ENCODE measurements at regions not wholly inside any gene's neighbourhood (a gene's known extent, or its start where the extent isn't known, plus 50 kb on each side); places are given as distances from the start of the nearest gene placed in this dataset.

GRCh38 chr5:68872088-68872839 is 221.6 kb upstream of the SLC30A5 start:
- intact Hi-C loops (cut with micrococcal nuclease) = no loop called here
- no peak overlapping the region for H3K4me3 Mint-ChIP-seq
- no peak for DNase-seq
- CTCF ChIA-PET = interaction anchor here (0.6 kb wide), 1 partner anchor 936 kb away, joined by 3 read pairs; no protein-coding TSS in a partner anchor
- no peaks in the 10 kb centered on the region for H3K36me3 Mint-ChIP-seq (ENCODE audit: low read depth)
- no peaks in the 10 kb centered on the region for H3K9me3 Mint-ChIP-seq
- H3K27me3 Mint-ChIP-seq (ENCODE audit: low read depth) = no peaks in the 10 kb centered on the region
- H3K27ac Mint-ChIP-seq = no peak overlapping the region
- H3K4me1 Mint-ChIP-seq (ENCODE audit: low read depth) = peaks cover 13% of the 10 kb centered on the region

GRCh38 chr5:68873198-68873597 is 220.6 kb upstream of the SLC30A5 start:
- no peak overlapping the region for H3K4me3 Mint-ChIP-seq
- H3K27ac Mint-ChIP-seq = no peak overlapping the region
- no peaks in the 10 kb centered on the region for H3K27me3 Mint-ChIP-seq (ENCODE audit: low read depth)
- no peak for DNase-seq
- CTCF ChIA-PET = interaction anchor here (1.0 kb wide), 1 partner anchor 225 kb away, joined by 3 read pairs; no protein-coding TSS in a partner anchor
- no peaks in the 10 kb centered on the region for H3K9me3 Mint-ChIP-seq
- peaks cover 13% of the 10 kb centered on the region for H3K4me1 Mint-ChIP-seq (ENCODE audit: low read depth)
- intact Hi-C loops (cut with micrococcal nuclease) = no loop called here
- H3K36me3 Mint-ChIP-seq (ENCODE audit: low read depth) = no peaks in the 10 kb centered on the region

GRCh38 chr5:68875351-68875750 is 218.5 kb upstream of the SLC30A5 start:
- peak; percentile 69 for DNase-seq
- Mint-ChIP-seq H3K27ac (no peak overlapping the region), H3K9me3 (no peaks in the 10 kb centered on the region), H3K27me3 (ENCODE audit: low read depth) (no peaks in the 10 kb centered on the region), H3K36me3 (ENCODE audit: low read depth) (no peaks in the 10 kb centered on the region), H3K4me3 (no peak overlapping the region), H3K4me1 (ENCODE audit: low read depth) (peaks cover 13% of the 10 kb centered on the region)
- intact Hi-C loops (cut with micrococcal nuclease) = no loop called here
- CTCF ChIA-PET = interaction anchor here (0.6 to 0.8 kb wide), 2 partner anchors 11 to 619 kb away, joined by 3 to 4 read pairs; no protein-coding TSS in a partner anchor

- Mint-ChIP-seq H3K27me3 (ENCODE audit: low read depth) (no peaks in the 10 kb centered on the region), H3K27ac (no peak overlapping the region), H3K4me1 (ENCODE audit: low read depth) (peaks cover 30% of the 10 kb centered on the region), H3K36me3 (ENCODE audit: low read depth) (no peaks in the 10 kb centered on the region), H3K9me3 (peaks cover 1% of the 10 kb centered on the region), H3K4me3 (no peak overlapping the region)
- intact Hi-C loops (cut with micrococcal nuclease) = loop anchor here (10.0 kb wide), 1 partner anchor 599 kb away; no protein-coding TSS in a partner anchor
- CTCF ChIA-PET = interaction anchor here (0.6 kb wide), 1 partner anchor 362 kb away, joined by 5 read pairs; no protein-coding TSS in a partner anchor
- no peak for DNase-seq
Measured at GRCh38 chr5:68883436-68883835, 210.4 kb upstream of the SLC30A5 start.

- H3K9me3 Mint-ChIP-seq = peaks cover 1% of the 10 kb centered on the region
- CTCF ChIA-PET = interaction anchor here (0.6 kb wide), 2 partner anchors 363 to 883 kb away, joined by 3 to 5 read pairs; no protein-coding TSS in a partner anchor
- H3K4me1 Mint-ChIP-seq (ENCODE audit: low read depth) = peaks cover 30% of the 10 kb centered on the region
- peak; percentile 15 for DNase-seq
- no peak overlapping the region for H3K27ac Mint-ChIP-seq
- intact Hi-C loops (cut with micrococcal nuclease) = loop anchor here (10.0 kb wide), 1 partner anchor 599 kb away; no protein-coding TSS in a partner anchor
- H3K36me3 Mint-ChIP-seq (ENCODE audit: low read depth) = no peaks in the 10 kb centered on the region
- H3K4me3 Mint-ChIP-seq = no peak overlapping the region
- no peaks in the 10 kb centered on the region for H3K27me3 Mint-ChIP-seq (ENCODE audit: low read depth)
Measured at GRCh38 chr5:68884144-68884754, 209.6 kb upstream of the SLC30A5 start.

- CTCF ChIA-PET = no interaction called here
- intact Hi-C loops (cut with micrococcal nuclease) = loop anchor here (10.0 kb wide), 1 partner anchor 600 kb away; no protein-coding TSS in a partner anchor
Measured at GRCh38 chr5:68884883-68885282, 208.9 kb upstream of the SLC30A5 start.

GRCh38 chr5:68886814-68887213 is 207.0 kb upstream of the SLC30A5 start:
- H3K9me3 Mint-ChIP-seq = peaks cover 1% of the 10 kb centered on the region
- H3K4me3 Mint-ChIP-seq = no peak overlapping the region
- CTCF ChIA-PET = interaction anchor here (0.7 to 1.1 kb wide), 2 partner anchors 8 to 572 kb away, joined by 3 read pairs; no protein-coding TSS in a partner anchor
- H3K27me3 Mint-ChIP-seq (ENCODE audit: low read depth) = no peaks in the 10 kb centered on the region
- intact Hi-C loops (cut with micrococcal nuclease) = loop anchor here (10.0 kb wide), 1 partner anchor 602 kb away; no protein-coding TSS in a partner anchor
- H3K4me1 Mint-ChIP-seq (ENCODE audit: low read depth) = peaks cover 37% of the 10 kb centered on the region
- H3K27ac Mint-ChIP-seq = no peak overlapping the region
- H3K36me3 Mint-ChIP-seq (ENCODE audit: low read depth) = no peaks in the 10 kb centered on the region
- DNase-seq = no peak

More at GRCh38 chr5:68884883-68885282, 208.9 kb upstream of the SLC30A5 start:
- no peak overlapping the region for H3K27ac Mint-ChIP-seq
- no peak overlapping the region for H3K4me3 Mint-ChIP-seq
- H3K36me3 Mint-ChIP-seq (ENCODE audit: low read depth) = no peaks in the 10 kb centered on the region
- no peaks in the 10 kb centered on the region for H3K27me3 Mint-ChIP-seq (ENCODE audit: low read depth)
- peaks cover 30% of the 10 kb centered on the region for H3K4me1 Mint-ChIP-seq (ENCODE audit: low read depth)
- peaks cover 1% of the 10 kb centered on the region for H3K9me3 Mint-ChIP-seq
- no peak for DNase-seq

GRCh38 chr5:68891718-68892117 is 202.1 kb upstream of the SLC30A5 start:
- intact Hi-C loops (cut with micrococcal nuclease) = no loop called here
- CTCF ChIA-PET = no interaction called here
- no peaks in the 10 kb centered on the region for H3K36me3 Mint-ChIP-seq (ENCODE audit: low read depth)
- peaks cover 42% of the 10 kb centered on the region for H3K4me1 Mint-ChIP-seq (ENCODE audit: low read depth)
- no peak overlapping the region for H3K27ac Mint-ChIP-seq
- H3K9me3 Mint-ChIP-seq = no peaks in the 10 kb centered on the region
- H3K27me3 Mint-ChIP-seq (ENCODE audit: low read depth) = no peaks in the 10 kb centered on the region
- DNase-seq = peak; percentile 47
- no peak overlapping the region for H3K4me3 Mint-ChIP-seq

GRCh38 chr5:68894673-68895072 is 199.1 kb upstream of the SLC30A5 start:
- no peak for DNase-seq
- Mint-ChIP-seq H3K4me1 (ENCODE audit: low read depth) (peaks cover 38% of the 10 kb centered on the region), H3K4me3 (no peak overlapping the region), H3K9me3 (no peaks in the 10 kb centered on the region), H3K27me3 (ENCODE audit: low read depth) (no peaks in the 10 kb centered on the region), H3K27ac (no peak overlapping the region), H3K36me3 (ENCODE audit: low read depth) (no peaks in the 10 kb centered on the region)
- intact Hi-C loops (cut with micrococcal nuclease) = no loop called here
- CTCF ChIA-PET = no interaction called here

GRCh38 chr5:68898951-68899471 is 194.8 kb upstream of the SLC30A5 start:
- intact Hi-C loops (cut with micrococcal nuclease) = no loop called here
- H3K4me3 Mint-ChIP-seq = no peak overlapping the region
- CTCF ChIA-PET = no interaction called here
- no peak for DNase-seq
- H3K27me3 Mint-ChIP-seq (ENCODE audit: low read depth) = no peaks in the 10 kb centered on the region
- H3K4me1 Mint-ChIP-seq (ENCODE audit: low read depth) = peaks cover 15% of the 10 kb centered on the region
- H3K36me3 Mint-ChIP-seq (ENCODE audit: low read depth) = no peaks in the 10 kb centered on the region
- no peaks in the 10 kb centered on the region for H3K9me3 Mint-ChIP-seq
- H3K27ac Mint-ChIP-seq = no peak overlapping the region

- CTCF ChIA-PET = no interaction called here
- H3K4me1 Mint-ChIP-seq (ENCODE audit: low read depth) = no peaks in the 10 kb centered on the region
- no peaks in the 10 kb centered on the region for H3K36me3 Mint-ChIP-seq (ENCODE audit: low read depth)
- H3K27ac Mint-ChIP-seq = no peak overlapping the region
- no peak overlapping the region for H3K4me3 Mint-ChIP-seq
- intact Hi-C loops (cut with micrococcal nuclease) = no loop called here
- H3K27me3 Mint-ChIP-seq (ENCODE audit: low read depth) = no peaks in the 10 kb centered on the region
- H3K9me3 Mint-ChIP-seq = no peaks in the 10 kb centered on the region
- no peak for DNase-seq
Measured at GRCh38 chr5:68911840-68912690, 181.7 kb upstream of the SLC30A5 start.

- H3K4me3 Mint-ChIP-seq = no peak overlapping the region
- H3K9me3 Mint-ChIP-seq = peaks cover 8% of the 10 kb centered on the region
- H3K27me3 Mint-ChIP-seq (ENCODE audit: low read depth) = no peaks in the 10 kb centered on the region
- H3K27ac Mint-ChIP-seq = no peak overlapping the region
- H3K4me1 Mint-ChIP-seq (ENCODE audit: low read depth) = no peaks in the 10 kb centered on the region
- intact Hi-C loops (cut with micrococcal nuclease) = no loop called here
- no peaks in the 10 kb centered on the region for H3K36me3 Mint-ChIP-seq (ENCODE audit: low read depth)
- CTCF ChIA-PET = no interaction called here
- no peak for DNase-seq
Measured at GRCh38 chr5:68915079-68915478, 178.7 kb upstream of the SLC30A5 start.

Data from activated naive CD4-positive, alpha-beta T cell treated with anti-CD3 and anti-CD28 coated beads for 36 hours (primary cell).